ENCODE measurements at regions not wholly inside any gene's neighbourhood (a gene's known extent, or its start where the extent isn't known, plus 50 kb on each side); places are given as distances from the start of the nearest gene placed in this dataset.

GRCh38 chr4:20176881-20177280 lies 74.8 kb upstream of the SLIT2 start:
- no peaks in the 10 kb centered on the region for H3K4me1 ChIP-seq (ENCODE audit: control insufficient read depth in 1 of 2, insufficient read depth in 2 of 2, low read depth in 1 of 2, low read length in 1 of 2)
- 60% methylated on average over 2 of the region's 2 CpGs for WGBS (ENCODE audit: low lambda C conversion rate)
- peaks cover 0 to 3% of the 10 kb centered on the region in 2 experiments for H3K36me3 ChIP-seq (replicated peaks in 1 of 2; ENCODE audit: control insufficient read depth in 1 of 2, insufficient read depth in 2 of 2, low read length in 1 of 2)
- no peaks in the 10 kb centered on the region for H3K79me2 ChIP-seq (ENCODE audit: insufficient read depth)
- CTCF ChIA-PET: no interaction called here
- H3K4me3 ChIP-seq (ENCODE audit: low read depth in 2 of 2, low read length in 1 of 2): no peak overlapping the region
- H3K27ac ChIP-seq (ENCODE audit: low read depth in 2 of 2, low read length in 1 of 2): no peak overlapping the region
- no peak for TF ChIP-seq EZH2phosphoT487 (IDR thresholded peaks at IDR 0.05; ENCODE audit: borderline replicate concordance, low read depth)
- TF ChIP-seq RCOR1 (IDR thresholded peaks at IDR 0.05; ENCODE audit: low read length): no peak
- no peak for TF ChIP-seq GATA2 (CRISPR knock-in tag; IDR thresholded peaks at IDR 0.05)
- TF ChIP-seq MEF2A (IDR thresholded peaks at IDR 0.05; ENCODE audit: borderline replicate concordance, low read depth): no peak
- TF ChIP-seq FOXJ3 (CRISPR knock-in tag; IDR thresholded peaks at IDR 0.05): no peak
- no peak for TF ChIP-seq RXRA (IDR thresholded peaks at IDR 0.05; ENCODE audit: borderline replicate concordance, low read depth)
- TF ChIP-seq SIN3A (IDR thresholded peaks at IDR 0.05; ENCODE audit: borderline replicate concordance, low read depth, low read length): no peak
- no peak for TF ChIP-seq YY1 (IDR thresholded peaks at IDR 0.05; ENCODE audit: low read depth)
- TF ChIP-seq FOXM1 (IDR thresholded peaks at IDR 0.05; ENCODE audit: low read depth): no peak
- TF ChIP-seq ZBTB33 (IDR thresholded peaks at IDR 0.05; ENCODE audit: borderline replicate concordance, low read depth): no peak
- POLR2A ChIA-PET: no interaction called here
- H3K27me3 ChIP-seq (ENCODE audit: insufficient read depth): no peaks in the 10 kb centered on the region
- no peak overlapping the region for H3K9ac ChIP-seq
- H3F3A ChIP-seq (replicated peaks; ENCODE audit: insufficient read depth): no peaks in the 10 kb centered on the region
- H3K4me2 ChIP-seq: no peak overlapping the region
- H2AFZ ChIP-seq (ENCODE audit: low read depth): no peak overlapping the region
- no peak for DNase-seq
- H3K9me3 ChIP-seq: 0 out of 2 replicates have a peak, but pooled peaks cover 7% of the 10 kb centered on the region
- H4K20me1 ChIP-seq (ENCODE audit: insufficient read depth): no peaks in the 10 kb centered on the region
- no peaks in the 10 kb centered on the region for H3K9me2 ChIP-seq

GRCh38 chr4:20172070-20172760 lies 79.5 kb upstream of the SLIT2 start:
- Histone ChIP-seq H3K36me3 (replicated peaks in 1 of 2; ENCODE audit: control insufficient read depth in 1 of 2, insufficient read depth in 2 of 2, low read length in 1 of 2) (peaks cover 0 to 3% of the 10 kb centered on the region in 2 experiments), H3K27ac (ENCODE audit: low read depth in 2 of 2, low read length in 1 of 2) (no peak overlapping the region), H3K79me2 (ENCODE audit: insufficient read depth) (no peaks in the 10 kb centered on the region), H3K4me2 (no peak overlapping the region), H3K9me2 (no peaks in the 10 kb centered on the region), H3K9ac (no peak overlapping the region), H3K27me3 (ENCODE audit: insufficient read depth) (no peaks in the 10 kb centered on the region), H3F3A (replicated peaks; ENCODE audit: insufficient read depth) (no peaks in the 10 kb centered on the region), H3K4me3 (ENCODE audit: low read depth in 2 of 2, low read length in 1 of 2) (no peak overlapping the region), H4K20me1 (ENCODE audit: insufficient read depth) (no peaks in the 10 kb centered on the region), H2AFZ (ENCODE audit: low read depth) (no peak overlapping the region), H3K9me3 (no peaks in the 10 kb centered on the region), H3K4me1 (ENCODE audit: control insufficient read depth in 1 of 2, insufficient read depth in 2 of 2, low read depth in 1 of 2, low read length in 1 of 2) (no peaks in the 10 kb centered on the region)
- ChIA-PET CTCF (no interaction called here), POLR2A (no interaction called here)
- no peak for TF ChIP-seq POLR2AphosphoS5 (IDR thresholded peaks at IDR 0.05; ENCODE audit: low read depth, low read length)
- TF ChIP-seq NRF1 (IDR thresholded peaks at IDR 0.05; ENCODE audit: low read depth, low read length): no peak
- no peak for TF ChIP-seq CHD2 (IDR thresholded peaks at IDR 0.05; ENCODE audit: low read length, partially characterized antibody)
- TF ChIP-seq GATA2 (CRISPR knock-in tag; IDR thresholded peaks at IDR 0.05): no peak
- no peak for TF ChIP-seq RCOR1 (IDR thresholded peaks at IDR 0.05; ENCODE audit: low read length)
- TF ChIP-seq NFIC (IDR thresholded peaks at IDR 0.05; ENCODE audit: borderline replicate concordance): no peak
- no peak for TF ChIP-seq FOSL2 (IDR thresholded peaks at IDR 0.05; ENCODE audit: borderline replicate concordance, low read depth)
- no peak for TF ChIP-seq YY1 (IDR thresholded peaks at IDR 0.05; ENCODE audit: low read depth)
- DNase-seq: no peak
- 82% methylated on average over 1 of the region's 1 CpG for WGBS (ENCODE audit: low lambda C conversion rate)

Measured in SK-N-SH (cell line).